Mucosa of rectum (tissue), 2 donors: ENCODE measurements at regions not wholly inside any gene's neighbourhood (a gene's known extent, or its start where the extent isn't known, plus 50 kb on each side); places are given as distances from the start of the nearest gene placed in this dataset.

Experiments used
- H3K27ac ChIP-seq, 2 donors: one replicate each; pipeline ENCODE4 v1.7.0; 2013; ENCODE audit warnings: inconsistent platforms in 2 of 2, low read depth in 2 of 2, low read length in 2 of 2
- H3K27me3 ChIP-seq, 2 donors: one replicate each; pipeline ENCODE4 v1.7.0; 2013; ENCODE audit warnings: low read length in 2 of 2; ENCODE audit not compliant: control insufficient read depth in 2 of 2, insufficient read depth in 2 of 2
- H3K36me3 ChIP-seq, 2 donors: one replicate each; pipeline ENCODE4 v1.7.0; 2013; ENCODE audit warnings: low read length in 2 of 2; ENCODE audit not compliant: control insufficient read depth in 2 of 2, insufficient read depth in 2 of 2
- H3K4me1 ChIP-seq, 2 donors: one replicate each; pipeline ENCODE4 v1.7.0; 2013; ENCODE audit warnings: low read length in 2 of 2, mild to moderate bottlenecking in 1 of 2; ENCODE audit not compliant: control insufficient read depth in 2 of 2, insufficient read depth in 2 of 2
- H3K4me3 ChIP-seq, 2 donors: one replicate each; pipeline ENCODE4 v1.7.0; 2013; ENCODE audit warnings: low read length in 2 of 2
- H3K9ac ChIP-seq, 2 donors: one replicate each; pipeline ENCODE4 v1.7.0; 2013; ENCODE audit warnings: low read length in 2 of 2, low read depth in 1 of 2, mild to moderate bottlenecking in 1 of 2
- H3K9me3 ChIP-seq, 2 donors: one replicate each; pipeline ENCODE4 v1.7.0; 2013; ENCODE audit warnings: low read length in 2 of 2; ENCODE audit not compliant: control insufficient read depth in 2 of 2
- donor health status: healthy.
- donor health status: Normal muscosa, but diverticular disease.

DNA sequence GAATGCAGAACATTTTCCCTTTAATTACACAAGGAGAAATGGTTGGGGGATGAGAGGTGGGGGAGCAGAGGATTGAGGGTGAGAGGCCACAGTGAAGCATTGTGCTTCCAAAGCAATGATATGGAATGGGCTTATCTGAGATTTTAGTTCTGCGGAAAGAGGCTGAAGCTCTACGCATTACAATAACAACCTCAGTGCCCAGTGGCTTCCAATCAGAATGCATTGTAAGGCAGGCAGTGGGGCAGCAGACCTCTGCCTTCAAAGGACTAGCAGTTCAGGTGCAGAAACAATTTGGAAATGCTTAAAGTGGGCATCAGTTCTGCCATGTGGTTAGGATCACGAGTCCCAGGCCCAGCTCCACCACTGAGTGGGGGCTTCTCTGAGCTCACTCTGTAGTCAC lies 251.0 kb upstream of the ZMIZ1 start:
- no peak overlapping the region for H3K27ac ChIP-seq

DNA sequence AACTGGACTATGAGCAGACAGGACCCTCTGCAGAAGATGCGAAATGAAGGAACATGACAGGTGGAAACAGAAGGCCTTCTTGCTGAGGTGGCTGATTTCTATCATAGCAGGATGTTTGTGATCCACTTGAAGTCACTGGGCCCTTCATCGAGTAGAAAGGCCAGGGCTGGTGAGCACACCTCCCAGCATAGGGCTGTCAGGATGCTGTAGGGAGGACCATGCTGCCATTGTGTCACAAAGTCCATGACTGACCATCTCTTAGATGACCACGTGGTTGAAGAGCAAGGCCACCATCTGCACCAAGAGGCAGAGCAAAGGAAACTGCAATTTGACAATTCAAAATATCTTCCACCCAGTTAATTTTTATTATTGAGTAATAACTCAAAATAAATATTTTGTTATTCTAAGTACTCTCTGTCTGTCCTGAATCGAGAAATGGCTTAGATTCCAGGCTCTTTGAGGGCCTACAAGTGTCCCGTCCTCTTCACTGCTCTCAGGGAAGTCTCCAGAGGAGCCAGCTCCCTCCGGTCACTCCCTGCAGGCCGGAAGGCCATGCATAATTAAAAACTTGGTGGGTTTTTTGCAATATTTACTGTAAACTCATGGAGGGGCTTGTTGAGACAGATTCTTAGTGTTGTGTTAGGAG lies 249.3 kb upstream of the ZMIZ1 start:
- Histone ChIP-seq H3K27ac (no peak overlapping the region), H3K9me3 (no peaks in the 10 kb centered on the region), H3K9ac (no peak overlapping the region), H3K4me3 (no peak overlapping the region), H3K36me3 (no peaks in the 10 kb centered on the region), H3K27me3 (no peaks in the 10 kb centered on the region), H3K4me1 (no peaks in the 10 kb centered on the region)

More for the DNA sequence above, 251.0 kb upstream of the ZMIZ1 start:
- Histone ChIP-seq H3K9me3 (no peaks in the 10 kb centered on the region), H3K4me1 (no peaks in the 10 kb centered on the region), H3K36me3 (no peaks in the 10 kb centered on the region), H3K4me3 (no peak overlapping the region), H3K27me3 (no peaks in the 10 kb centered on the region), H3K9ac (no peak overlapping the region)

DNA sequence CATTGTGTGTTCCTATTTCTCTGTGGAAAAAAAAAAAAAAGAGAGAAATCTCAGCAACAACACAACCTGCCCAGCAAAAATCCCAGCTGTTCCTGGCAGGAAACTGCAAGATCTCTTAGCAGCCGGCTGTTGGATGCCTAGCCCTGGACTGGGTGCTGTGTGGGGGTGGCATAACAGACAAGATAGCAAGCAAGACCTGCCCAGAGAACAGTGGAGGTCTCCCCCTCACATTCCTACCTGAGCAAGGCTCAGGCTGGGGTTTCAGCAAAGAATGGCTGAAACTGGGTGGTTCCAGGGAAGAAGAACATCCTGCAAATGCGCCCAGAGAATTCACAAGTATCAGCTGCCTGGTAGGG lies 248.8 kb upstream of the ZMIZ1 start:
- Histone ChIP-seq H3K4me1 (no peaks in the 10 kb centered on the region), H3K4me3 (no peak overlapping the region), H3K9ac (no peak overlapping the region), H3K27ac (no peak overlapping the region), H3K36me3 (no peaks in the 10 kb centered on the region), H3K27me3 (no peaks in the 10 kb centered on the region), H3K9me3 (no peaks in the 10 kb centered on the region)

DNA sequence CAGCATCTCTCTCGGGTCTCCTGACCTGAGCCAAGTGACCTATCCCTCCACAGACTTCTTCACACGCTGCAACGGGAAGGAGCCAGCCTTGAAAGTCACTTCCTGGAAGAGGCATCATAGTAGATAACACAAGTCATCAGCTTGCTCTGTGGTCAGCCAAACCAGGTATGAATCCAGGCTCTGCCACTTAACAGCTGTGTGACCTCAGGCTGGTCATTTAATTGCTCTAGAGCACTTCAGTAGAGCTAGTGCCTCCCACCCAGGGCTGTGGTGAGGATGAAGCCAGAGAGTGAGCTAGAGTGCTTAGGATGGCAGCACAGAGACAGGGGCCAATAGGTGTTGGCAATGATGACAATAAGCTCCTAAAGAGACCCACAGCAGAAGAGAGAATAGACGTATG lies 247.7 kb upstream of the ZMIZ1 start:
- no peaks in the 10 kb centered on the region for H3K4me1 ChIP-seq

DNA sequence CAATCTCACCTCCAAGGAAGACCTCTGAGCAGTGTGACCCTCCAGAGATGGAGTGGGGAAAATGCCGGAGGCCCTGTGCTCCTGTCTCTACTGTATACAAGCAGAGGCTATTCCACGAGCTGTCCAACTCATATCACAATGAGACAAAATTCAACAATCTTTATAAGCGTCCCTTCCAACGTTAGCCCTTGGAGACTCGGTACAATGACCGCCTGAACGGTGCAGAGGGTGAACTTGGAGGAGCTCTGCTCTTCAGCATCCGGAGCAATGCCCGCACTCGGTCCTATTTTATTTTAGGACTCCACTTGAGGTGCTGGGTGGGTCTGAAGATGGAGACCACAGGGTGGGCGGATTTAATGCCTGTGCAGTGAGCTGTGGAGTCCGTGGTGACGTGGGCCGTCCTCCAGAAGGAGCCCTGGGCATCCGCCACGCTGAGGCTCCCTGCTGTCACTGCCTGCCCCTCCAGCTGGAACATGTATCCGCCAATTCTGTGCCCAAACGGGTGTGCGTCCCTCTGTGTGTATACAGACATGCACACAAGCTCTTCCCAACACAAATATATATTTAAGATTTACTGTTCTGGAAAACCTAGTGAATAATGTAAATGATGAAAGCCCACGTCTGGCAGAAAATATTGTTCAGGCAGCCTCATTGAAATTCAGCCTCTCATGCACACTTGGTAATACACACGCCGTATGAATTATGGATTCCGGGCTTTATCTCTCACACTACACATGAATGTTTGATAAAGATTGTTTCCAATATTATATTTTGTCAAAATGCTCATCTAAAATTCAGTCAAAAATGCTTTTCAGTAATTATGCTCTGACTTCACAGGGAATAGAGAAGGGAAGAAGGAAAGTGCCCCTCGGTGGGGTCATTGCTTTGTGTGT lies 239.9 kb upstream of the ZMIZ1 start:
- H3K36me3 ChIP-seq = no peaks in the 10 kb centered on the region
- H3K4me3 ChIP-seq = no peak overlapping the region
- no peak overlapping the region for H3K9ac ChIP-seq
- no peaks in the 10 kb centered on the region for H3K27me3 ChIP-seq
- no peaks in the 10 kb centered on the region for H3K9me3 ChIP-seq
- H3K27ac ChIP-seq = no peak overlapping the region
- no peaks in the 10 kb centered on the region for H3K4me1 ChIP-seq

More for the DNA sequence above, 247.7 kb upstream of the ZMIZ1 start:
- H3K27me3 ChIP-seq = no peaks in the 10 kb centered on the region
- H3K4me3 ChIP-seq = no peak overlapping the region
- H3K36me3 ChIP-seq = no peaks in the 10 kb centered on the region
- H3K9ac ChIP-seq = no peak overlapping the region
- H3K27ac ChIP-seq = no peak overlapping the region
- H3K9me3 ChIP-seq = no peaks in the 10 kb centered on the region

DNA sequence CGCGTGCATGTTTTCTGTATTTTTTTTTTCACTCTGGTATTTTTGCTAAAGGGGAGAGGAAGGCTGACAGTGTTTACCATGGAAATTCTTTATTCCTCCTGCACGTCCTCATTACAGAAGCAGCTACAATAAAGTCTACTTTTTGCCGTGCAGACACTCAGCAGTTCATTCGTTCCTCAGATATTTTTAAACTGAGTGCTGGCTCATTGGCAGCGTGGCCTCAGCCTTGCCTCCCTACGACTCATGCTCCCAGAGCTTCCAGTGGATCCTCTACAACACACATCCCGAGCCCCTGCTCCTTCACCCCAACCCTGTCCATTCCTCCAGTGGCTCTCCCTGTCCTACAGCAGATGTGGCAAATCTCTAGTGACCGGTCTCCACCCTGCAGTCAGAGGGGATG lies 239.2 kb upstream of the ZMIZ1 start:
- Histone ChIP-seq H3K27me3 (no peaks in the 10 kb centered on the region), H3K27ac (no peak overlapping the region), H3K4me3 (no peak overlapping the region), H3K36me3 (no peaks in the 10 kb centered on the region), H3K4me1 (no peaks in the 10 kb centered on the region), H3K9ac (no peak overlapping the region), H3K9me3 (no peaks in the 10 kb centered on the region)

DNA sequence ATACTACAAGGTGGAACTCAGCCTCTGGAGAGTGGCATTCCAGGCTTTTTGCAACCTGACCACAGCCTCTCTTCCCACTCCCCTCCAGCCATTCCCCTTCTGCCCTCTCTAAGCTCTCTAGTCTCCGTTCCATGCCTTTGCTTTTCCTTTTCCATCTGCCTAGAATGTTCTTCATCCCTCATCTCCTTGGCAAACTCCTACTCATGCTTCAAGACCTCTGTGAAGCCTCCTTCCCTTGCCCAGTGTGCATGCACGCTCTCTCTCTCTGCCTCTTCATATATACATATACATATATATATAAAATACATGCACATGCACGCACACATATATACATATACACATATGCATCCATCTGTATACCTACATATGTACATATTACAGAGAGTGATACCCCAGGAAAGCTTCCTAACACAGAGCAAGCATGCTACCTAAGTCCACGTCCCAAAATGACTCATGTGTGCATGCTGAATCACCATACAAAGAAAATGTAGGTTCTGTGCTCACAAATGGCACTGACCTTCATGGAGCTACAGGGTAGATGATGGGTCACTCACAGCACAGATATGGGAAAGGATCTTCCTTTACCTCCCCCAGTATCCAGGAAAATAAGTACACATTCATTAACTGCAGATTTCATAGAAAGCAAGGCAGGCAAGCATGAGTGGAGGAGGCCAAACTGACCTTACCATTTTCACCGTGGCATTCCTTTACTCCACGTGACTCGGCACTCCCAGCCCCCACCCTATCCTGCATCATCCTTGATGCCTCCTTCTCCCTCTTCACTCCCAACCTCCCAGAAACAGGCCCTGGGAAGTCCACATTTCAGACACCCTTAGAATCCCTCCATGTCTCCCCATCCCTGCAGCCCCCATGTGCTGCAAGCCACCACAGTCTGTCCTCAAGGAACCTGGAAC lies 238.4 kb upstream of the ZMIZ1 start:
- Histone ChIP-seq H3K4me1 (no peaks in the 10 kb centered on the region), H3K9me3 (no peaks in the 10 kb centered on the region), H3K27me3 (no peaks in the 10 kb centered on the region)

DNA sequence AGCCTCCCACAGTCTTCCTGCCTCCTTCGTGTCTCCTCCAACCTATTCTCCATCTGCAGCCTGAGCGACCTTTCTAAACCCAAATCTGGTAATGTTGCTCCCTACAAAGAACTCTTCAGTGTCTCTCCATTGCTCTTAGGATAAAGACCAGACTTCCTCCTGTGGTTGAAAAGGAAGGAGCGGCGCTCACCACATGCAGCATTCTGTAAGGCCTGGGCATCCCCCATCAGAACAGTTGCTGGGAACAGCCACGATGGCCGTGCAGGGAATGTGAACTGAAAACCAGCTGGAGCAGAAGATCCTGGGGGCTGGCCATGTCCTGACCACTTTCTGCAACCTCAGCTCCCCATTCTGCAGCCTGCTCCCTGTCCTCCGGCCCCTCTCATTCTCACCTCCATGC lies 237.8 kb upstream of the ZMIZ1 start:
- no peak overlapping the region for H3K27ac ChIP-seq
- H3K4me3 ChIP-seq = no peak overlapping the region
- H3K4me1 ChIP-seq = no peaks in the 10 kb centered on the region
- no peaks in the 10 kb centered on the region for H3K27me3 ChIP-seq
- H3K9ac ChIP-seq = no peak overlapping the region
- H3K9me3 ChIP-seq = no peaks in the 10 kb centered on the region
- H3K36me3 ChIP-seq = no peaks in the 10 kb centered on the region

More for the DNA sequence above, 238.4 kb upstream of the ZMIZ1 start:
- Histone ChIP-seq H3K9ac (no peak overlapping the region), H3K27ac (no peak overlapping the region), H3K36me3 (no peaks in the 10 kb centered on the region), H3K4me3 (no peak overlapping the region)

DNA sequence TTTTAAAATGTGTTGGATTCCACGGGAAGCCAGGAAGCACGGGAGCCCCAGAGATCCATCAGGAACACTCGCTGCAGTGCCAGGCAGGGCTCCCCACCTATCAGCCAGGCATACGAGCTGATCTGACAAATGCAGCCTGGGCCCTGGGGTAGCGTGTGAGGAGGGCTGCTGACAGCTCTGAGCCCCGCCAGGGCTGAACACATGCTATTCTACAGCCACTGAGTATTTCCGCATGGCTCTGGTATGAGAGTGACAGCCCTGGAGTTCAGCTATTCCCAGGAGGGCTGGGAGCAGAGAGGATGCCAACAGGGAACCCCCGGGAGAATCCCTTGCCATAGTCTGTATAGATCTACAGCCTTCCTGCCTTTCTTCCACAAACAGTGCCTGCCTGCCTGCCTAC lies 237.3 kb upstream of the ZMIZ1 start:
- Histone ChIP-seq H3K4me3 (no peak overlapping the region), H3K27me3 (no peaks in the 10 kb centered on the region), H3K27ac (no peak overlapping the region), H3K9me3 (no peaks in the 10 kb centered on the region), H3K36me3 (no peaks in the 10 kb centered on the region), H3K9ac (no peak overlapping the region), H3K4me1 (no peaks in the 10 kb centered on the region)

DNA sequence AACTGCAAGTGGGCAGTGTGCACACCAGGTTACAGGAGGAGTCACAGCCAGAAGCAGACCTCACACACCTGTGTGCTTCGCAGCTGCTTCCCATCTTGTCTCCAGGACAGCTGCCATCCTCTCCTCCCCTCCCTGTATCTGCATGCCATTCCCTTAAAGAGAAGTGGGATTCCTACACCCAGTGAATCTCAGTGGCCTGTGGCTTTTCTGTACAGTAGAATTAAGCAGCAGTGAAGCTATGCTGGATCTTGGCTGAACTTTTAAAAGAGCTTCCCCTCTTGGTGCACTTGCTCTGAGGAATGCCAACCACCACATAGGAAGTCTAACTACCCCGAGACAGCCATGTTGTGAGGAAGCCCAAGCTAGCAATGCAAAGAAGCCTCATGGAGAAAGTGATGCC lies 236.5 kb upstream of the ZMIZ1 start:
- Histone ChIP-seq H3K9me3 (no peaks in the 10 kb centered on the region), H3K27ac (no peak overlapping the region), H3K36me3 (no peaks in the 10 kb centered on the region), H3K27me3 (no peaks in the 10 kb centered on the region), H3K9ac (no peak overlapping the region), H3K4me3 (no peak overlapping the region), H3K4me1 (no peaks in the 10 kb centered on the region)
